IMR-90 (cell line): ENCODE measurements at regions not wholly inside any gene's neighbourhood (a gene's known extent, or its start where the extent isn't known, plus 50 kb on each side); places are given as distances from the start of the nearest gene placed in this dataset.
"Not testable (repeated sequence)": the region's sequence is repeated elsewhere in the genome, so short reads cannot be mapped to it uniquely, and the experiment has no call there.

ENCODE experiments used
- ATAC-seq: fragments of 200-7000 bp; cut with Tn5 transposase; 2 replicates; pipeline ENCODE4 v1.9.1; 2020; ENCODE audit warnings: low read depth, mild to moderate bottlenecking, moderate library complexity
- BruUV-seq: library from RNA; stranded (reverse); fragments of 400-500 nt; replicated peaks from 2 replicates; lab custom pipeline; 2021; lab: Mats Ljungman, UMichigan
- CTCF ChIA-PET: fragments of 300-600 bp; formaldehyde crosslinking; extraction: SDS; loops from one replicate; lab custom pipeline; 2021; ENCODE audit warnings: antibody characterized with exemption; lab: Yijun Ruan, JAX
- POLR2A ChIA-PET: fragments of 300-600 bp; sonication (Branson Sonifier 250); formaldehyde crosslinking; loops from one replicate; lab custom pipeline; 2022; ENCODE audit warnings: antibody characterized with exemption; ENCODE audit not compliant: unreplicated experiment; lab: Charles Lee
- DNase-seq: peaks from one replicate; pipeline ENCODE4 v3.0.0; 2013
- H2AFZ ChIP-seq: replicated peaks from 2 replicates; pipeline ENCODE3; 2013; ENCODE audit warnings: low read length, mild to moderate bottlenecking; ENCODE audit not compliant: poor library complexity
- H2AK5ac ChIP-seq: 2 replicates; pipeline ENCODE4 v1.6.1; 2013; ENCODE audit warnings: low read depth, low read length, inconsistent platforms
- H2AK9ac ChIP-seq: replicated peaks from 2 replicates; pipeline ENCODE3; 2013; ENCODE audit warnings: mild to moderate bottlenecking, low read depth, low read length, moderate library complexity; ENCODE audit not compliant: poor library complexity
- H2BK120ac ChIP-seq: 2 replicates; pipeline ENCODE4 v1.6.1; 2013; ENCODE audit warnings: low read depth, low read length, inconsistent platforms
- H2BK15ac ChIP-seq: 3 replicates; pipeline ENCODE4 v1.6.1; 2013; ENCODE audit warnings: low read depth, low read length, inconsistent platforms
- H2BK20ac ChIP-seq: 2 replicates; pipeline ENCODE4 v1.6.1; 2013; ENCODE audit warnings: low read depth, mild to moderate bottlenecking, inconsistent platforms, low read length, moderate library complexity
- H2BK5ac ChIP-seq: 2 replicates; pipeline ENCODE4 v1.6.1; 2013; ENCODE audit warnings: mild to moderate bottlenecking, low read depth, low read length, inconsistent platforms; ENCODE audit not compliant: poor library complexity, severe bottlenecking
- H3K14ac ChIP-seq: replicated peaks from 2 replicates; pipeline ENCODE4 v1.6.1; 2013; ENCODE audit warnings: low read depth, low read length, inconsistent platforms
- H3K18ac ChIP-seq: 2 replicates; pipeline ENCODE4 v1.6.1; 2013; ENCODE audit warnings: low read depth, low read length, control low read depth
- H3K23ac ChIP-seq: 2 replicates; pipeline ENCODE4 v1.6.1; 2013; ENCODE audit warnings: low read depth, low read length, inconsistent platforms
- H3K27ac ChIP-seq: 2 replicates; pipeline ENCODE4 v1.5.1; 2013; ENCODE audit warnings: mild to moderate bottlenecking, control low read depth, low read length; ENCODE audit not compliant: insufficient read depth
- H3K27me3 ChIP-seq: 2 replicates; pipeline ENCODE4 v1.6.1; 2013; ENCODE audit warnings: low read length; ENCODE audit not compliant: control insufficient read depth, insufficient read depth
- H3K36me3 ChIP-seq: 2 replicates; pipeline ENCODE4 v1.6.1; 2013; ENCODE audit warnings: low read length, mixed read lengths; ENCODE audit not compliant: control insufficient read depth, insufficient read depth
- H3K4ac ChIP-seq: 2 replicates; pipeline ENCODE4 v1.6.1; 2013; ENCODE audit warnings: low read depth, low read length, inconsistent platforms
- H3K4me1 ChIP-seq: 2 replicates; pipeline ENCODE4 v1.6.1; 2013; ENCODE audit warnings: low read length, mixed read lengths; ENCODE audit not compliant: control insufficient read depth, insufficient read depth
- H3K4me2 ChIP-seq: 2 replicates; pipeline ENCODE4 v1.6.1; 2013; ENCODE audit warnings: low read depth, mild to moderate bottlenecking, control low read depth, low read length, moderate library complexity
- H3K4me3 ChIP-seq: 2 replicates; pipeline ENCODE4 v1.5.1; 2013; ENCODE audit warnings: low read depth, mild to moderate bottlenecking, control low read depth, low read length, moderate library complexity; ENCODE audit not compliant: insufficient read depth
- H3K56ac ChIP-seq: 2 replicates; pipeline ENCODE4 v1.6.1; 2013; ENCODE audit warnings: low read length, inconsistent platforms; ENCODE audit not compliant: insufficient read depth; ENCODE audit errors: extremely low read depth
- H3K79me1 ChIP-seq, 2 experiments: 2 replicates each; pipeline ENCODE4 v1.6.1; 2013; ENCODE audit warnings: low read length in 2 of 2, inconsistent platforms in 1 of 2, low read depth in 1 of 2
- H3K9ac ChIP-seq: 2 replicates; pipeline ENCODE4 v1.6.1; 2013; ENCODE audit warnings: low read depth, low read length, control low read depth
- H3K9me1 ChIP-seq: 2 replicates; pipeline ENCODE4 v1.6.1; 2013; ENCODE audit warnings: low read length, inconsistent platforms; ENCODE audit not compliant: insufficient read depth
- H3K9me3 ChIP-seq: 2 replicates; pipeline ENCODE4 v1.6.1; 2013; ENCODE audit warnings: low read length; ENCODE audit not compliant: control insufficient read depth, insufficient read depth
- H4K20me1 ChIP-seq: 2 replicates; pipeline ENCODE4 v1.6.1; 2013; ENCODE audit warnings: low read length, inconsistent platforms; ENCODE audit not compliant: insufficient read depth
- H4K5ac ChIP-seq: 2 replicates; pipeline ENCODE4 v1.6.1; 2013; ENCODE audit warnings: mild to moderate bottlenecking, low read depth, low read length, control low read depth
- H4K8ac ChIP-seq, 2 experiments: 2 replicates each; pipeline ENCODE4 v1.6.1; 2013; ENCODE audit warnings: low read depth in 2 of 2, low read length in 2 of 2, control low read depth in 1 of 2, inconsistent platforms in 1 of 2
- H4K91ac ChIP-seq: 2 replicates; pipeline ENCODE4 v1.6.1; 2013; ENCODE audit warnings: low read depth, low read length, inconsistent platforms; ENCODE audit not compliant: insufficient read depth
- BHLHE40 ChIP-seq: fragments of 150-350 bp; IDR thresholded peaks from 2 replicates; pipeline ENCODE4 v1.6.1; 2016; ENCODE audit warnings: mild to moderate bottlenecking, low read depth, low read length
- CEBPB ChIP-seq: IDR thresholded peaks from 2 replicates; pipeline ENCODE4 v1.6.1; 2012; ENCODE audit warnings: low read depth, low read length, improper control_type of control experiment
- FOS ChIP-seq: fragments of 150-350 bp; IDR thresholded peaks from 2 replicates; pipeline ENCODE4 v1.6.1; 2016; ENCODE audit warnings: low read depth, low read length
- MXI1 ChIP-seq: IDR thresholded peaks from 2 replicates; pipeline ENCODE4 v1.6.1; 2012; ENCODE audit warnings: low read depth, mild to moderate bottlenecking, low read length, moderate library complexity, borderline replicate concordance
- NFE2L2 ChIP-seq: fragments of 150-350 bp; IDR thresholded peaks from 2 replicates; pipeline ENCODE4 v1.6.1; 2016; ENCODE audit warnings: low read depth, mild to moderate bottlenecking, low read length
- SMC3 ChIP-seq: fragments of 150-350 bp; IDR thresholded peaks from 2 replicates; pipeline ENCODE4 v1.6.1; 2016; ENCODE audit warnings: low read depth, mild to moderate bottlenecking, antibody characterized with exemption, low read length, moderate library complexity
- WGBS, 2 experiments: methylation state at CpG; one replicate each; pipeline versions ENCODE4 v1.1.5 to v1.1.7; 2013; ENCODE audit warnings: missing lambda C conversion rate in 2 of 2; ENCODE audit not compliant: insufficient read length in 1 of 2; ENCODE audit errors: extremely low coverage in 2 of 2; 5-methylcytosine and 5-hydroxymethylcytosine counted together
- dilution Hi-C: fragments of 300-500 bp; cut with HindIII; formaldehyde crosslinking; loops from one replicate; pipeline ENCODE4 v1.14.3; 2018; ENCODE audit warnings: low sequenced_read_pairs; ENCODE audit not compliant: unreplicated experiment
- in situ Hi-C: fragments of 300-500 bp; cut with MboI; formaldehyde crosslinking; loops from 3 replicates; pipeline ENCODE4 v1.14.3; 2019; ENCODE audit warnings: low sequenced_read_pairs, inconsistent platforms, mixed read lengths
- intact Hi-C: fragments of 100-400 bp; cut with micrococcal nuclease; formaldehyde crosslinking; loops from 2 replicates; pipeline ENCODE4 v1.10.0; 2022

- H3K23ac ChIP-seq = no peak overlapping the region
- no peaks in the 10 kb centered on the region for H3K9me1 ChIP-seq
- H3K14ac ChIP-seq = no peak overlapping the region
- no peak overlapping the region for H4K5ac ChIP-seq
- H3K18ac ChIP-seq = no peak overlapping the region
- no peaks in the 10 kb centered on the region for H3K27me3 ChIP-seq
- no peaks in the 10 kb centered on the region for H4K20me1 ChIP-seq
- H3K56ac ChIP-seq = no peak overlapping the region
- no peak overlapping the region for H4K91ac ChIP-seq
- H2BK5ac ChIP-seq = no peak overlapping the region
- H3K4ac ChIP-seq = no peak overlapping the region
- dilution Hi-C loops (no loop called here), in situ Hi-C loops (no loop called here), intact Hi-C loops (no loop called here)
- no peak for TF ChIP-seq CEBPB
- TF ChIP-seq NFE2L2 = no peak
- TF ChIP-seq SMC3 = no peak
- no peak for TF ChIP-seq FOS
- no peak for TF ChIP-seq MXI1
- no peak for TF ChIP-seq BHLHE40
- no peak overlapping the region for H2AFZ ChIP-seq
- no peak overlapping the region for H2AK9ac ChIP-seq
- no TSS peak for BruUV-seq
- H3K9ac ChIP-seq = no peak overlapping the region
- no peak for DNase-seq
- no peak overlapping the region for H3K27ac ChIP-seq
- no peaks in the 10 kb centered on the region for H3K79me1 ChIP-seq
- no peak overlapping the region for H2BK20ac ChIP-seq
- ChIA-PET CTCF (no interaction called here), POLR2A (no interaction called here)
- no peaks in the 10 kb centered on the region for H3K36me3 ChIP-seq
- no peaks in the 10 kb centered on the region for H3K4me1 ChIP-seq
- WGBS, 2 experiments = 100% methylated on average over 1 of the region's 6 CpGs; no CpG with 5 or more reads in 1 of the 2 experiments
- H2AK5ac ChIP-seq = no peak overlapping the region
- no peak overlapping the region for H2BK15ac ChIP-seq
- H3K4me2 ChIP-seq = no peak overlapping the region
- H4K8ac ChIP-seq = no peak overlapping the region
- H3K4me3 ChIP-seq = no peak overlapping the region
- no peaks in the 10 kb centered on the region for H3K9me3 ChIP-seq
- no peak overlapping the region for H2BK120ac ChIP-seq
- no peak for ATAC-seq
Measured at GRCh38 chr10:4224178-4224577, 439.2 kb upstream of the KLF6 start.

DNA sequence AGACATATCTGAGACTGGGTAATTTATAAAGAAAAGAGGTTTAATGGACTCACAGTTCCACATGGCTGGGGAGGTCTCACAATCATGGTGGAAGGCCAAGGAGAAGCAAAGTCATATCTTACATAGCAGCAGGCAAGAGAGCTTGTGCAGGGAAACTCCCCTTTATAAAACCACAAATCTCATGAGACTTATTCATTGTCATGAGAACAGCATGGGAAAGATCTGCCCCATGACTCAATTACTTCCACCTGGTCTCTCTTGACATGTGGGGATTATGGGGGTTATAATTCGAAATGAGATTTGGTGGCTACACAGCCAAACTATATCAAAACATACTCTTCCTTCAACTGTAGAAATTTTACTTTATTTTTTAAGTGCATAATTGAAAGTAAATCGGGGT is 436.3 kb upstream of the KLF6 start:
- H3K4me1 ChIP-seq, H3K56ac ChIP-seq, H4K8ac ChIP-seq, H3K9me1 ChIP-seq, H3K27me3 ChIP-seq, H2BK120ac ChIP-seq, H3K14ac ChIP-seq, H3K9me3 ChIP-seq, H3K23ac ChIP-seq, ATAC-seq, H4K5ac ChIP-seq, POLR2A ChIA-PET, H2AK5ac ChIP-seq, H3K36me3 ChIP-seq, H3K27ac ChIP-seq, DNase-seq, intact Hi-C loops, in situ Hi-C loops, H2AFZ ChIP-seq, H3K4me3 ChIP-seq, BruUV-seq, H4K91ac ChIP-seq, H3K4me2 ChIP-seq, H2BK5ac ChIP-seq, H4K20me1 ChIP-seq, H3K18ac ChIP-seq, H2BK15ac ChIP-seq, H2BK20ac ChIP-seq, H3K4ac ChIP-seq, dilution Hi-C loops, H2AK9ac ChIP-seq, H3K79me1 ChIP-seq, H3K9ac ChIP-seq: not testable (repeated sequence)
- no CpG with 5 or more reads among the region's 2 CpGs for WGBS, 2 experiments
- CTCF ChIA-PET = interaction anchor here (0.7 kb wide), 2 partner anchors 15 to 86 kb away, joined by 4 read pairs; no protein-coding TSS in a partner anchor
